ENCODE measurements at regions not wholly inside any gene's neighbourhood (a gene's known extent, or its start where the extent isn't known, plus 50 kb on each side); places are given as distances from the start of the nearest gene placed in this dataset.

GRCh38 chr17:77745702-77746101 is 212.8 kb upstream of the TNRC6C start:
- Histone ChIP-seq H3K27me3 (ENCODE audit: control insufficient read depth, insufficient read depth, low read length) (peaks cover 20% of the 10 kb centered on the region), H3K4me3 (ENCODE audit: low read depth, low read length) (no peak overlapping the region), H3K27ac (ENCODE audit: low read depth, low read length) (no peak overlapping the region), H3K9me3 (ENCODE audit: control insufficient read depth, insufficient read depth, low read length) (no peaks in the 10 kb centered on the region; the same call in 1 of the 2 replicates)
- CTCF ChIA-PET: no interaction called here
- POLR2A ChIA-PET: no interaction called here
- TF ChIP-seq, protein P1, sequence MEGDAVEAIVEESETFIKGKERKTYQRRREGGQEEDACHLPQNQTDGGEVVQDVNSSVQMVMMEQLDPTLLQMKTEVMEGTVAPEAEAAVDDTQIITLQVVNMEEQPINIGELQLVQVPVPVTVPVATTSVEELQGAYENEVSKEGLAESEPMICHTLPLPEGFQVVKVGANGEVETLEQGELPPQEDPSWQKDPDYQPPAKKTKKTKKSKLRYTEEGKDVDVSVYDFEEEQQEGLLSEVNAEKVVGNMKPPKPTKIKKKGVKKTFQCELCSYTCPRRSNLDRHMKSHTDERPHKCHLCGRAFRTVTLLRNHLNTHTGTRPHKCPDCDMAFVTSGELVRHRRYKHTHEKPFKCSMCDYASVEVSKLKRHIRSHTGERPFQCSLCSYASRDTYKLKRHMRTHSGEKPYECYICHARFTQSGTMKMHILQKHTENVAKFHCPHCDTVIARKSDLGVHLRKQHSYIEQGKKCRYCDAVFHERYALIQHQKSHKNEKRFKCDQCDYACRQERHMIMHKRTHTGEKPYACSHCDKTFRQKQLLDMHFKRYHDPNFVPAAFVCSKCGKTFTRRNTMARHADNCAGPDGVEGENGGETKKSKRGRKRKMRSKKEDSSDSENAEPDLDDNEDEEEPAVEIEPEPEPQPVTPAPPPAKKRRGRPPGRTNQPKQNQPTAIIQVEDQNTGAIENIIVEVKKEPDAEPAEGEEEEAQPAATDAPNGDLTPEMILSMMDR (IDR thresholded peaks at IDR 0.05; ENCODE audit: low read depth, low read length): no peak
- DNase-seq (ENCODE audit: low read depth, low spot score): no peak

GRCh38 chr17:77746393-77746792 is 212.1 kb upstream of the TNRC6C start:
- CTCF ChIA-PET: interaction anchor here (1.3 kb wide), 1 partner anchor 267 kb away, joined by 3 read pairs; no protein-coding TSS in a partner anchor
- TF ChIP-seq, protein P1 (IDR thresholded peaks at IDR 0.05; ENCODE audit: low read depth, low read length): no peak
- no peak for DNase-seq (ENCODE audit: low read depth, low spot score)
- POLR2A ChIA-PET: no interaction called here
- peaks cover 18% of the 10 kb centered on the region for H3K27me3 ChIP-seq (ENCODE audit: control insufficient read depth, insufficient read depth, low read length)
- no peaks in the 10 kb centered on the region; the same call in 1 of the 2 replicates for H3K9me3 ChIP-seq (ENCODE audit: control insufficient read depth, insufficient read depth, low read length)
- H3K4me3 ChIP-seq (ENCODE audit: low read depth, low read length): no peak overlapping the region
- no peak overlapping the region for H3K27ac ChIP-seq (ENCODE audit: low read depth, low read length)

DNA sequence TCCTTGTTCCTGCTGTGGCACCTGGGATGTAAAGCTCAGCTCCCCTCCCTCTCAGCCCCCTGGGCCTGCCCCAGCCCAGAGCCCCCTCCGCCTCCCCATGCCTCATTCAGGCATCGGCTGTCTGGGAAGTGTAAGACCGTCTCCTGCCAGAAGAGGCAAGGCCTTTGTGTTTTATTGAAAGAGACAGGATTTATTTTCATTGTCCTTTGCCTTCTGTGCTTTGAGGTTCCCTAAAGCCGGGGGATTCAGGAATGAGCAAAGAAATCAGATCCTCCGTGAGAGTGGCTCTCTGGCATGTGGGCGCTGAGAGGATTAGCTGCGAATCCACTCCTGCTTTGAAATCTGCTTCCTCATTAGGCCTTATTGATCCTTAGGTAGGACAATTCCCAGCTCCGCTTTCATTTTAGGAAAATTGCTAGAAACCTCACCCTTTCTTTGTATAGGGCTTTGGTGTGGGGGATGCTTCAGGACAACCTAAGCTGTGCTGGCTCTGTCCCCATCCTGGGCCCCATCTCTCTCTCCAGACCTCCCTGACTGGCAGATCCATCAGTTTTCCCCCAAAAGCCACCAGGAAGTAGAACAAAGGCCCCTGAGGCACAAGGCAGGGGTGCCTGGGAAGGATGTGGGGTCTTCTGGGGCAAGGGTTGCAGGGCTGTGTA is 211.5 kb upstream of the TNRC6C start:
- no peak overlapping the region for H3K27ac ChIP-seq (ENCODE audit: low read depth, low read length)
- H3K9me3 ChIP-seq (ENCODE audit: control insufficient read depth, insufficient read depth, low read length): no peaks in the 10 kb centered on the region
- no peak overlapping the region for H3K4me3 ChIP-seq (ENCODE audit: low read depth, low read length)
- DNase-seq (ENCODE audit: low read depth, low spot score): no peak
- TF ChIP-seq, protein P1 (IDR thresholded peaks at IDR 0.05; ENCODE audit: low read depth, low read length): no peak
- H3K27me3 ChIP-seq (ENCODE audit: control insufficient read depth, insufficient read depth, low read length): peaks cover 18% of the 10 kb centered on the region
- ChIA-PET POLR2A (no interaction called here), CTCF (interaction anchor here (1.3 kb wide), 1 partner anchor 266 kb away, joined by 3 read pairs; no protein-coding TSS in a partner anchor)

- TF ChIP-seq, protein P1 (IDR thresholded peaks at IDR 0.05; ENCODE audit: low read depth, low read length): no peak
- POLR2A ChIA-PET: no interaction called here
- Histone ChIP-seq H3K27ac (ENCODE audit: low read depth, low read length) (no peak overlapping the region), H3K4me3 (ENCODE audit: low read depth, low read length) (no peak overlapping the region), H3K27me3 (ENCODE audit: control insufficient read depth, insufficient read depth, low read length) (peaks cover 16% of the 10 kb centered on the region), H3K9me3 (ENCODE audit: control insufficient read depth, insufficient read depth, low read length) (no peaks in the 10 kb centered on the region)
- CTCF ChIA-PET: no interaction called here
- no peak for DNase-seq (ENCODE audit: low read depth, low spot score)
Observed at GRCh38 chr17:77748436-77748835, 210.1 kb upstream of the TNRC6C start.

GRCh38 chr17:77749321-77749751 is 209.2 kb upstream of the TNRC6C start:
- Histone ChIP-seq H3K4me3 (ENCODE audit: low read depth, low read length) (no peak overlapping the region), H3K9me3 (ENCODE audit: control insufficient read depth, insufficient read depth, low read length) (no peaks in the 10 kb centered on the region; the same call in 1 of the 2 replicates), H3K27me3 (ENCODE audit: control insufficient read depth, insufficient read depth, low read length) (peaks cover 14% of the 10 kb centered on the region), H3K27ac (ENCODE audit: low read depth, low read length) (no peak overlapping the region)
- TF ChIP-seq, protein P1 (IDR thresholded peaks at IDR 0.05; ENCODE audit: low read depth, low read length): no peak
- ChIA-PET CTCF (no interaction called here), POLR2A (no interaction called here)
- no peak for DNase-seq (ENCODE audit: low read depth, low spot score)
